ENCODE measurements at regions not wholly inside any gene's neighbourhood (a gene's known extent, or its start where the extent isn't known, plus 50 kb on each side); places are given as distances from the start of the nearest gene placed in this dataset.

- Histone ChIP-seq H3K27me3 (replicated peaks) (no peaks in the 10 kb centered on the region), H3K9me3 (replicated peaks) (no peaks in the 10 kb centered on the region), H3K4me3 (no peak overlapping the region), H3K36me3 (no peaks in the 10 kb centered on the region), H3K27ac (no peak overlapping the region), H3K4me1 (replicated peaks) (no peaks in the 10 kb centered on the region)
- DNase-seq (ENCODE audit: low read depth in 1 of 2, low spot score in 2 of 2), result no peak
These were observed 539.7 kb downstream of the ANKRD7 start for GRCh38 chr7:118764221-118764620.

- H3K27ac ChIP-seq, result no peak overlapping the region
These were observed 547.2 kb downstream of the ANKRD7 start for GRCh38 chr7:118771672-118772071.

GRCh38 chr7:118777308-118777707 lies 552.8 kb downstream of the ANKRD7 start:
- no peaks in the 10 kb centered on the region for H3K9me3 ChIP-seq (replicated peaks)
- no peak for DNase-seq (ENCODE audit: low read depth in 1 of 2, low spot score in 2 of 2)
- H3K36me3 ChIP-seq, result no peaks in the 10 kb centered on the region

More at GRCh38 chr7:118771672-118772071, 547.2 kb downstream of the ANKRD7 start:
- no peak for DNase-seq (ENCODE audit: low read depth in 1 of 2, low spot score in 2 of 2)
- Histone ChIP-seq H3K36me3 (no peaks in the 10 kb centered on the region), H3K4me3 (no peak overlapping the region), H3K9me3 (replicated peaks) (no peaks in the 10 kb centered on the region), H3K4me1 (replicated peaks) (no peaks in the 10 kb centered on the region), H3K27me3 (replicated peaks) (no peaks in the 10 kb centered on the region)

GRCh38 chr7:118792682-118793081 lies 568.2 kb downstream of the ANKRD7 start:
- Histone ChIP-seq H3K27me3 (replicated peaks) (no peaks in the 10 kb centered on the region), H3K27ac (no peak overlapping the region), H3K4me3 (no peak overlapping the region), H3K36me3 (no peaks in the 10 kb centered on the region), H3K4me1 (replicated peaks) (no peaks in the 10 kb centered on the region), H3K9me3 (replicated peaks) (no peaks in the 10 kb centered on the region)
- DNase-seq (ENCODE audit: low read depth in 1 of 2, low spot score in 2 of 2), result no peak

More at GRCh38 chr7:118777308-118777707, 552.8 kb downstream of the ANKRD7 start:
- H3K27ac ChIP-seq, result no peak overlapping the region
- no peaks in the 10 kb centered on the region for H3K4me1 ChIP-seq (replicated peaks)
- no peak overlapping the region for H3K4me3 ChIP-seq
- no peaks in the 10 kb centered on the region for H3K27me3 ChIP-seq (replicated peaks)

GRCh38 chr7:118793582-118793981 lies 569.1 kb downstream of the ANKRD7 start:
- H3K27me3 ChIP-seq (replicated peaks), result no peaks in the 10 kb centered on the region
- H3K4me1 ChIP-seq (replicated peaks), result no peaks in the 10 kb centered on the region
- no peak overlapping the region for H3K4me3 ChIP-seq
- no peaks in the 10 kb centered on the region for H3K36me3 ChIP-seq
- DNase-seq (ENCODE audit: low read depth in 1 of 2, low spot score in 2 of 2), result no peak
- no peak overlapping the region for H3K27ac ChIP-seq
- no peaks in the 10 kb centered on the region for H3K9me3 ChIP-seq (replicated peaks)

GRCh38 chr7:118794419-118794818 lies 569.9 kb downstream of the ANKRD7 start:
- no peak overlapping the region for H3K27ac ChIP-seq

GRCh38 chr7:118801366-118801765 lies 576.9 kb downstream of the ANKRD7 start:
- Histone ChIP-seq H3K36me3 (no peaks in the 10 kb centered on the region), H3K27me3 (replicated peaks) (no peaks in the 10 kb centered on the region), H3K4me1 (replicated peaks) (no peaks in the 10 kb centered on the region), H3K27ac (no peak overlapping the region), H3K4me3 (no peak overlapping the region), H3K9me3 (replicated peaks) (no peaks in the 10 kb centered on the region)
- no peak for DNase-seq (ENCODE audit: low read depth in 1 of 2, low spot score in 2 of 2)

More at GRCh38 chr7:118794419-118794818, 569.9 kb downstream of the ANKRD7 start:
- Histone ChIP-seq H3K4me3 (no peak overlapping the region), H3K4me1 (replicated peaks) (no peaks in the 10 kb centered on the region), H3K36me3 (no peaks in the 10 kb centered on the region), H3K27me3 (replicated peaks) (no peaks in the 10 kb centered on the region), H3K9me3 (replicated peaks) (no peaks in the 10 kb centered on the region)
- no peak for DNase-seq (ENCODE audit: low read depth in 1 of 2, low spot score in 2 of 2)

- Histone ChIP-seq H3K36me3 (no peaks in the 10 kb centered on the region), H3K27me3 (replicated peaks) (no peaks in the 10 kb centered on the region), H3K9me3 (replicated peaks) (no peaks in the 10 kb centered on the region), H3K27ac (no peak overlapping the region), H3K4me1 (replicated peaks) (no peaks in the 10 kb centered on the region), H3K4me3 (no peak overlapping the region)
- no peak for DNase-seq (ENCODE audit: low read depth in 1 of 2, low spot score in 2 of 2)
These were observed 578.2 kb downstream of the ANKRD7 start for GRCh38 chr7:118802726-118803125.

- Histone ChIP-seq H3K4me3 (no peak overlapping the region), H3K27ac (no peak overlapping the region), H3K9me3 (replicated peaks) (no peaks in the 10 kb centered on the region), H3K4me1 (replicated peaks) (no peaks in the 10 kb centered on the region), H3K36me3 (no peaks in the 10 kb centered on the region), H3K27me3 (replicated peaks) (no peaks in the 10 kb centered on the region)
- no peak for DNase-seq (ENCODE audit: low read depth in 1 of 2, low spot score in 2 of 2)
These were observed 601.7 kb downstream of the ANKRD7 start for GRCh38 chr7:118826246-118826645.

GRCh38 chr7:118836933-118837332 lies 612.4 kb downstream of the ANKRD7 start:
- no peak for DNase-seq (ENCODE audit: low read depth in 1 of 2, low spot score in 2 of 2)
- Histone ChIP-seq H3K36me3 (no peaks in the 10 kb centered on the region), H3K4me3 (no peak overlapping the region), H3K27me3 (replicated peaks) (no peaks in the 10 kb centered on the region), H3K27ac (no peak overlapping the region), H3K4me1 (replicated peaks) (no peaks in the 10 kb centered on the region), H3K9me3 (replicated peaks) (no peaks in the 10 kb centered on the region)

GRCh38 chr7:118839515-118839914 lies 615.0 kb downstream of the ANKRD7 start:
- Histone ChIP-seq H3K27me3 (replicated peaks) (no peaks in the 10 kb centered on the region), H3K36me3 (no peaks in the 10 kb centered on the region), H3K4me1 (replicated peaks) (no peaks in the 10 kb centered on the region), H3K4me3 (no peak overlapping the region), H3K9me3 (replicated peaks) (no peaks in the 10 kb centered on the region), H3K27ac (no peak overlapping the region)
- DNase-seq (ENCODE audit: low read depth in 1 of 2, low spot score in 2 of 2), result no peak

- no peaks in the 10 kb centered on the region for H3K9me3 ChIP-seq (replicated peaks)
- no peaks in the 10 kb centered on the region for H3K27me3 ChIP-seq (replicated peaks)
- no peak for DNase-seq (ENCODE audit: low read depth in 1 of 2, low spot score in 2 of 2)
- H3K27ac ChIP-seq, result no peak overlapping the region
- no peaks in the 10 kb centered on the region for H3K4me1 ChIP-seq (replicated peaks)
- H3K4me3 ChIP-seq, result no peak overlapping the region
- H3K36me3 ChIP-seq, result no peaks in the 10 kb centered on the region
These were observed 619.0 kb downstream of the ANKRD7 start for GRCh38 chr7:118843456-118843855.

GRCh38 chr7:118844748-118845147 lies 620.2 kb downstream of the ANKRD7 start:
- H3K9me3 ChIP-seq (replicated peaks), result no peaks in the 10 kb centered on the region
- H3K4me3 ChIP-seq, result no peak overlapping the region
- no peak overlapping the region for H3K27ac ChIP-seq
- no peaks in the 10 kb centered on the region for H3K4me1 ChIP-seq (replicated peaks)
- no peaks in the 10 kb centered on the region for H3K27me3 ChIP-seq (replicated peaks)
- no peaks in the 10 kb centered on the region for H3K36me3 ChIP-seq
- DNase-seq (ENCODE audit: low read depth in 1 of 2, low spot score in 2 of 2), result no peak

GRCh38 chr7:118845791-118846190 lies 621.3 kb downstream of the ANKRD7 start:
- no peak for DNase-seq (ENCODE audit: low read depth in 1 of 2, low spot score in 2 of 2)
- H3K36me3 ChIP-seq, result no peaks in the 10 kb centered on the region
- H3K27me3 ChIP-seq (replicated peaks), result no peaks in the 10 kb centered on the region
- H3K27ac ChIP-seq, result no peak overlapping the region
- H3K9me3 ChIP-seq (replicated peaks), result no peaks in the 10 kb centered on the region
- no peaks in the 10 kb centered on the region for H3K4me1 ChIP-seq (replicated peaks)
- H3K4me3 ChIP-seq, result no peak overlapping the region

GRCh38 chr7:118846977-118847376 lies 622.5 kb downstream of the ANKRD7 start:
- DNase-seq (ENCODE audit: low read depth in 1 of 2, low spot score in 2 of 2), result no peak
- no peaks in the 10 kb centered on the region for H3K9me3 ChIP-seq (replicated peaks)
- no peaks in the 10 kb centered on the region for H3K4me1 ChIP-seq (replicated peaks)
- no peaks in the 10 kb centered on the region for H3K27me3 ChIP-seq (replicated peaks)
- no peak overlapping the region for H3K4me3 ChIP-seq
- no peak overlapping the region for H3K27ac ChIP-seq
- H3K36me3 ChIP-seq, result no peaks in the 10 kb centered on the region
